AG09309 (cell line): ENCODE measurements at regions not wholly inside any gene's neighbourhood (a gene's known extent, or its start where the extent isn't known, plus 50 kb on each side); places are given as distances from the start of the nearest gene placed in this dataset.
A peak's percentile ranks its signal among the peaks of the same experiment; 100 is the strongest.

Experiments used
- DNase-seq: peaks from one replicate; pipeline ENCODE4 v3.0.0-alpha.2; 2010; ENCODE audit warnings: low read depth
- H3K4me3 ChIP-seq: 2 replicates; pipeline ENCODE4 v1.5.1; 2011; ENCODE audit warnings: mild to moderate bottlenecking, low read depth, low read length, moderate library complexity; ENCODE audit not compliant: control insufficient read depth
- TF ChIP-seq, protein P1 (sequence below): IDR thresholded peaks from 2 replicates; pipeline ENCODE4 v1.5.1; 2011; ENCODE audit warnings: mild to moderate bottlenecking, low read depth, low read length, inconsistent platforms; ENCODE audit not compliant: insufficient read depth, control insufficient read depth; ENCODE audit errors: missing control alignments

GRCh38 chr13:44764302-44764692, 188.2 kb upstream of the TSC22D1 start:
- DNase-seq = no peak

GRCh38 chr13:44763615-44764301, 187.6 kb upstream of the TSC22D1 start:
- no peak for DNase-seq
- TF ChIP-seq, protein P1, sequence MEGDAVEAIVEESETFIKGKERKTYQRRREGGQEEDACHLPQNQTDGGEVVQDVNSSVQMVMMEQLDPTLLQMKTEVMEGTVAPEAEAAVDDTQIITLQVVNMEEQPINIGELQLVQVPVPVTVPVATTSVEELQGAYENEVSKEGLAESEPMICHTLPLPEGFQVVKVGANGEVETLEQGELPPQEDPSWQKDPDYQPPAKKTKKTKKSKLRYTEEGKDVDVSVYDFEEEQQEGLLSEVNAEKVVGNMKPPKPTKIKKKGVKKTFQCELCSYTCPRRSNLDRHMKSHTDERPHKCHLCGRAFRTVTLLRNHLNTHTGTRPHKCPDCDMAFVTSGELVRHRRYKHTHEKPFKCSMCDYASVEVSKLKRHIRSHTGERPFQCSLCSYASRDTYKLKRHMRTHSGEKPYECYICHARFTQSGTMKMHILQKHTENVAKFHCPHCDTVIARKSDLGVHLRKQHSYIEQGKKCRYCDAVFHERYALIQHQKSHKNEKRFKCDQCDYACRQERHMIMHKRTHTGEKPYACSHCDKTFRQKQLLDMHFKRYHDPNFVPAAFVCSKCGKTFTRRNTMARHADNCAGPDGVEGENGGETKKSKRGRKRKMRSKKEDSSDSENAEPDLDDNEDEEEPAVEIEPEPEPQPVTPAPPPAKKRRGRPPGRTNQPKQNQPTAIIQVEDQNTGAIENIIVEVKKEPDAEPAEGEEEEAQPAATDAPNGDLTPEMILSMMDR = no peak
- no peak overlapping the region for H3K4me3 ChIP-seq

More at GRCh38 chr13:44764302-44764692, 188.2 kb upstream of the TSC22D1 start:
- no peak overlapping the region for H3K4me3 ChIP-seq
- TF ChIP-seq, protein P1 = no peak

DNA sequence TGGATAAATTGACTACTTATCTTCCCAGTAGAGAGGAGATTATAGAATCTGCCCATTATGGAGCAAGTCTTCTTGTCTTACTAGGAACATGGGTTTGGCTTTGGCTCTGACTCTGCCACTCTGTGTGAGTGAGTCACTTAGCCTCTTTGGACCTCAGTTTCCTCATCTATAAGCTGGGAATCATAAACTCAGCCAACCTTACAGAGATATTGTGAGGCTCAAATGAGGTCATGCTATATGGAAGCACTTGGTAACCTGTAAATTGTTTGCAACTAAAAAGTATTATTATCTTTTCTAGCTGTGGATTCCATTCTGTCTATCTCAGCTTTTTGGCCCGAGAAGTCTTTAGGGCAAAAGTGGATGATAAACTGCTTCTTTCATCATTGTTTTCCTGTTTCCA, 186.8 kb upstream of the TSC22D1 start:
- TF ChIP-seq, protein P1 = no peak
- DNase-seq = no peak
- H3K4me3 ChIP-seq = no peak overlapping the region

DNA sequence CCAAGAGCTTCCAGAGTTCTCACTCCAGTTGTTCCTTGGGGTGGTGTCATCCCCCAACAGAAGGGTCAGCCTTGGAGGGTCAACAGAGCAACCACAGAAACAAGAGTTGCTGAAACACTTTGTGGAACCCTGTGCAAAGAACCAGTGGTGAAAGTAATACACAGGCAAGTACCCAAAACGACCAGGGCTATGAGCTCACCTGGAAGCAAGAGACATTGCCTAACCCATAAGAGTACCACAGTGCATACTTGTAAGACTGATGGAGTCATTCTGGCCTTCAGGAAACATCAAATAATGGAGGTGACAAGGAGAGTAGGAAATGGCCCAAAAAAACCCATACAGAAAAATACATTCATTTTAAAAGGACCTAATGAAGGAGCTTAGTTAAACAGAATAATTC, 184.3 kb upstream of the TSC22D1 start:
- no peak overlapping the region for H3K4me3 ChIP-seq
- TF ChIP-seq, protein P1 = no peak
- no peak for DNase-seq

DNA sequence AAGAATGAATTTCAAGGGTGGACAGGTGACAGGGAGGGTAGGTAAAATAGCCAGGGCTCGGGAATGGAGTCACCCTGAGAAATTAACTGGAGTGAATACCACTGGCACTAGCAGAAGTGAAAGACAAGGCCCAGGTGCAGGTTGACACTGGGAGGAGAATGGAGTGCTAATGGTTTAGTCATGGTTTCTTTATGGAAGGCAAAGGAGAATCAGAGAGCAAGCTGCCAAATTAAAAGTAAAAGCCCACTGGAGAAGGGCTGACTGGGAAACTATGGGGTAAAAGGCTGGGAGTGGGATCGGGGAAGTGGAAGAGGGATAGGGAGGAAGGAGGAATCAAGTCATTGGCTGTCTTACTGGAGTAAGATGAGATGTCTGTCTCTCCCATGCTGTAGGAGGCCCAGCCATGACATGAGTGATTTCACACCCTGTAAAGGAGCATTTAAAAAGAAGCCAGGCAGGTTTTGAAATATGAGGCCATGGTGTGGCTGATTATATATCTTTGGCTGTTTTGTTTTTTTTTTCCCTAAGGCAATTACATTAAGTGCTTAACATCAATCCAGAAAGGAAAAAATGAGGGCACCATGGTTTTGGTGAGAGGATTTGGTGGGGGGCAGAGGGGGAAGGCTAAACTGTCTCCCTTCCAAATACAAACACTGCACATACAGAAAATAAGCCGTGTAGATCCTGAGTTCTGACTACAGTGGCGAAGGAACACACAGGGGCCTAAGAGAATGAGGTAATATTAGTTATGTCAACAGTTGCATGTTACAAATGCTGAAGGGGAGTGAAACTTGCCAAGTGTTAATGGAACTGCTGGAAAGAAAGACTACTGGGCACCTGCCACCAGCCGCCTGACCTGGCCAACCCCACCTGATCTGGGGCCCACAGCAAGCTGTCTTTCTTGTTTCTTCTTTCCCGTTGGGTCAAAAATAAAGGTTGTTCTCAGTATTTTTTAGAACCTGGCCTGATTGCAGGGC, 183.5 kb upstream of the TSC22D1 start:
- H3K4me3 ChIP-seq = no peak overlapping the region
- TF ChIP-seq, protein P1 = no peak
- DNase-seq = no peak

GRCh38 chr13:44758630-44759383, 182.7 kb upstream of the TSC22D1 start:
- H3K4me3 ChIP-seq = no peak overlapping the region
- peak; percentile 78 for DNase-seq
- TF ChIP-seq, protein P1 = no peak
